Right lobe of liver (tissue), 6 donors: ENCODE measurements at regions not wholly inside any gene's neighbourhood (a gene's known extent, or its start where the extent isn't known, plus 50 kb on each side); places are given as distances from the start of the nearest gene placed in this dataset.
A peak's percentile ranks its signal among the peaks of the same experiment; 100 is the strongest.

Experiments
- ATAC-seq, 4 donors: fragments of 200-7000 bp; cut with Tn5 transposase; one replicate each; pipeline ENCODE4 v1.9.1; 2020; ENCODE audit warnings: mild to moderate bottlenecking in 4 of 4, moderate library complexity in 4 of 4
- DNase-seq, 3 donors: peaks; one replicate each; pipeline ENCODE4 v3.0.0-alpha.2; 2020
- H3K27ac ChIP-seq, 3 donors: fragments of 200-600 bp; one replicate each; pipeline ENCODE4 v1.8.0; 2022
- H3K27me3 ChIP-seq, 2 donors: fragments of 200-600 bp; one replicate each; pipeline ENCODE4 v1.8.0; 2022
- H3K36me3 ChIP-seq, 4 donors: fragments of 200-600 bp; sonication (generic) in 1 of 4; one replicate each; pipeline versions ENCODE4 v1.5.1 to v1.8.0; 2017 to 2022; ENCODE audit warnings: control low read depth in 1 of 4
- H3K4me1 ChIP-seq, 4 donors: fragments of 200-600 bp; sonication (generic) in 1 of 4; one replicate each; pipeline versions ENCODE4 v1.5.1 to v1.8.0; 2017 to 2022; ENCODE audit warnings: control low read depth in 1 of 4
- H3K4me3 ChIP-seq, 3 donors: fragments of 200-600 bp; one replicate each; pipeline ENCODE4 v1.8.0; 2022
- H3K9me3 ChIP-seq, 4 donors: fragments of 200-600 bp; sonication (generic) in 1 of 4; one replicate each; pipeline versions ENCODE4 v1.5.1 to v1.8.0; 2017 to 2022; ENCODE audit warnings: control low read depth in 1 of 4
- POLR2A ChIP-seq: fragments of 450-650 bp; IDR thresholded peaks from one replicate; pipeline ENCODE4 v1.6.1; 2017; ENCODE audit warnings: antibody characterized with exemption, mild to moderate bottlenecking
- WGBS: methylation state at CpG from one replicate; pipeline ENCODE4 v1.1.6; 2018; ENCODE audit warnings: low coverage, low lambda C conversion rate; ENCODE audit not compliant: insufficient coverage; ENCODE audit errors: missing lambda C conversion rate; 5-methylcytosine and 5-hydroxymethylcytosine counted together
- intact Hi-C, 2 donors: fragments of 100-400 bp; cut with DNase I; formaldehyde crosslinking; loops; one replicate each; pipeline versions ENCODE4 v1.11.2 to v1.14.1; 2022
- TF ChIP-seq, protein P1 (sequence below), 4 donors: fragments of 200-600 bp in 3 of 4; fragments of 450-650 bp in 1 of 4; IDR thresholded peaks; one replicate each; pipeline versions ENCODE4 v1.5.1 to v1.8.0; 2016 to 2022; ENCODE audit warnings: antibody characterized with exemption in 4 of 4, mild to moderate bottlenecking in 2 of 4
- donor health status: DM: no; HTN: yes; CAD: no.
- donor health status: DM: no; HTN: no; CAD: no.
- donor health status: DM: no; HTN: no; CAD: no.
- donor health status: DM: no; HTN: yes; CAD: no.
- donor health status: DM: no; HTN: yes; CAD: no.

- Histone ChIP-seq H3K9me3 (no peaks in the 10 kb centered on the region), H3K4me1 (no peaks in the 10 kb centered on the region), H3K27ac (no peak overlapping the region), H3K36me3 (no peaks in the 10 kb centered on the region), H3K4me3 (no peak overlapping the region), H3K27me3 (no peaks in the 10 kb centered on the region)
- intact Hi-C loops, result no loop called here
- TF ChIP-seq, protein P1, sequence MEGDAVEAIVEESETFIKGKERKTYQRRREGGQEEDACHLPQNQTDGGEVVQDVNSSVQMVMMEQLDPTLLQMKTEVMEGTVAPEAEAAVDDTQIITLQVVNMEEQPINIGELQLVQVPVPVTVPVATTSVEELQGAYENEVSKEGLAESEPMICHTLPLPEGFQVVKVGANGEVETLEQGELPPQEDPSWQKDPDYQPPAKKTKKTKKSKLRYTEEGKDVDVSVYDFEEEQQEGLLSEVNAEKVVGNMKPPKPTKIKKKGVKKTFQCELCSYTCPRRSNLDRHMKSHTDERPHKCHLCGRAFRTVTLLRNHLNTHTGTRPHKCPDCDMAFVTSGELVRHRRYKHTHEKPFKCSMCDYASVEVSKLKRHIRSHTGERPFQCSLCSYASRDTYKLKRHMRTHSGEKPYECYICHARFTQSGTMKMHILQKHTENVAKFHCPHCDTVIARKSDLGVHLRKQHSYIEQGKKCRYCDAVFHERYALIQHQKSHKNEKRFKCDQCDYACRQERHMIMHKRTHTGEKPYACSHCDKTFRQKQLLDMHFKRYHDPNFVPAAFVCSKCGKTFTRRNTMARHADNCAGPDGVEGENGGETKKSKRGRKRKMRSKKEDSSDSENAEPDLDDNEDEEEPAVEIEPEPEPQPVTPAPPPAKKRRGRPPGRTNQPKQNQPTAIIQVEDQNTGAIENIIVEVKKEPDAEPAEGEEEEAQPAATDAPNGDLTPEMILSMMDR (IDR thresholded peaks at IDR 0.05), result no peak
- ATAC-seq, result no peak
- DNase-seq, result no peak
These were observed 368.6 kb upstream of the CPXCR1 start for GRCh38 chrX:88378406-88378805.

GRCh38 chrX:88397551-88397950, 349.5 kb upstream of the CPXCR1 start:
- H3K4me1 ChIP-seq, result no peaks in the 10 kb centered on the region
- no peaks in the 10 kb centered on the region for H3K36me3 ChIP-seq
- DNase-seq (no peak), ATAC-seq (no peak)
- H3K27ac ChIP-seq, result no peak overlapping the region
- no peak overlapping the region for H3K4me3 ChIP-seq
- peaks cover 0 to 4% of the 10 kb centered on the region in 2 donors for H3K27me3 ChIP-seq
- H3K9me3 ChIP-seq, result no peaks in the 10 kb centered on the region
- 32% methylated on average over 2 of the region's 2 CpGs for WGBS
- intact Hi-C loops, result no loop called here
- TF ChIP-seq, protein P1 (IDR thresholded peaks at IDR 0.05), result peak in 3 of 4 donors; percentile 11 to 24 (median 22)
- no peak for TF ChIP-seq POLR2A

GRCh38 chrX:88416002-88416401, 331.0 kb upstream of the CPXCR1 start:
- no peak overlapping the region for H3K27ac ChIP-seq
- TF ChIP-seq, protein P1 (IDR thresholded peaks at IDR 0.05), result no peak
- TF ChIP-seq POLR2A, result no peak
- no peak for ATAC-seq
- WGBS, result 66% methylated on average over 5 of the region's 5 CpGs
- intact Hi-C loops, result no loop called here
- no peaks in the 10 kb centered on the region for H3K9me3 ChIP-seq
- DNase-seq, result no peak
- H3K4me1 ChIP-seq, result no peaks in the 10 kb centered on the region
- no peaks in the 10 kb centered on the region for H3K36me3 ChIP-seq
- no peak overlapping the region for H3K4me3 ChIP-seq
- no peaks in the 10 kb centered on the region for H3K27me3 ChIP-seq

DNA sequence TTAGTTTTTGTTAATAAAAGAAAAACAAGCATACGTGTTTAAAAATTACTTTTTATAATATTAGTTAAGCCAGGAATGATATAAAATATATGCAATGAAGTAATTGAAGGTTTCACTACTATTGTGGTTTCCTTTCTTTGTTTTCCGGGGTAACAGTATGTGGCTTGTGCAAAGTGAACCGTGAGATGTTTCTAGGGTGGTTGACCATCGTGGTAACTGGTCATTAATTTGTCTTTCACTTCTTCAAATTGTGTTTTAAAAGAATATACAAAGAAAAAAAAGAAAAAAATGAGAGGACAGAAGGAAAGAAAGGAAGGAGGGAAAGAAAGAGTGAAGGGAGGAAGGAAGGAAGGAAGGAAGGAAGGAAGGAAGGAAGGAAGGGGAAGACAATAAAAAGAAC, 330.1 kb upstream of the CPXCR1 start:
- Histone ChIP-seq H3K4me3 (no peak overlapping the region), H3K4me1 (no peaks in the 10 kb centered on the region), H3K27me3 (no peaks in the 10 kb centered on the region), H3K9me3 (no peaks in the 10 kb centered on the region), H3K36me3 (no peaks in the 10 kb centered on the region), H3K27ac (no peak overlapping the region)
- ATAC-seq (no peak), DNase-seq (no peak)
- intact Hi-C loops, result no loop called here
- no peak for TF ChIP-seq POLR2A
- TF ChIP-seq, protein P1 (IDR thresholded peaks at IDR 0.05), result no peak
- WGBS, result 39% methylated on average over 4 of the region's 4 CpGs

DNA sequence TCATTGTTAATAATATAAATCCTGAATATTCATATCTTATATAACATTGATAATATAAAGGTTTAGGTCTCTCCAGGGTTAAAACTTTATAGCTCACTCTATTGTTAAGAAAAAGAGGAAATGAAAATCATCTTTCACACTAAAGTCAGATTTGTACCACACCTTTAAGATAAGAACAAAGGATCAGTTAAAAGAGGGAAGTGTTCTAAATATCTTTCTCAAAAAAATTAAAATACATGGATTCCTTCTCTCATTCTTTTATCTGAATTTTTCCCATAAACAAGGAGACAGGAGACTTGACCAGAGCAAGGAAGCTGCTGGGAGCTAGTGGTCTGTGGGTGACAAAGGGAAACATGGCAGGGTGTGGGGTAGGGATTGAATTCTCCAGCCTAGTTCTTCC, 323.0 kb upstream of the CPXCR1 start:
- H3K27ac ChIP-seq, result no peak overlapping the region
- H3K9me3 ChIP-seq, result no peaks in the 10 kb centered on the region
- no peak overlapping the region for H3K4me3 ChIP-seq
- ATAC-seq (no peak), DNase-seq (no peak)
- H3K4me1 ChIP-seq, result no peaks in the 10 kb centered on the region
- H3K27me3 ChIP-seq, result no peaks in the 10 kb centered on the region
- TF ChIP-seq POLR2A, result no peak
- TF ChIP-seq, protein P1 (IDR thresholded peaks at IDR 0.05), result no peak
- intact Hi-C loops, result no loop called here
- H3K36me3 ChIP-seq, result no peaks in the 10 kb centered on the region
